IMR-90 (cell line): ENCODE measurements at regions not wholly inside any gene's neighbourhood (a gene's known extent, or its start where the extent isn't known, plus 50 kb on each side); places are given as distances from the start of the nearest gene placed in this dataset.

Experiments
- ATAC-seq: fragments of 200-7000 bp; cut with Tn5 transposase; 2 replicates; pipeline ENCODE4 v1.9.1; 2020; ENCODE audit warnings: low read depth, mild to moderate bottlenecking, moderate library complexity
- BruUV-seq: library from RNA; stranded (reverse); fragments of 400-500 nt; replicated peaks from 2 replicates; lab custom pipeline; 2021; lab: Mats Ljungman, UMichigan
- CTCF ChIA-PET: fragments of 300-600 bp; formaldehyde crosslinking; extraction: SDS; loops from one replicate; lab custom pipeline; 2021; ENCODE audit warnings: antibody characterized with exemption; lab: Yijun Ruan, JAX
- POLR2A ChIA-PET: fragments of 300-600 bp; sonication (Branson Sonifier 250); formaldehyde crosslinking; loops from one replicate; lab custom pipeline; 2022; ENCODE audit warnings: antibody characterized with exemption; ENCODE audit not compliant: unreplicated experiment; lab: Charles Lee
- DNase-seq: peaks from one replicate; pipeline ENCODE4 v3.0.0; 2013
- H2AFZ ChIP-seq: replicated peaks from 2 replicates; pipeline ENCODE3; 2013; ENCODE audit warnings: low read length, mild to moderate bottlenecking; ENCODE audit not compliant: poor library complexity
- H2AK5ac ChIP-seq: 2 replicates; pipeline ENCODE4 v1.6.1; 2013; ENCODE audit warnings: low read depth, low read length, inconsistent platforms
- H2AK9ac ChIP-seq: replicated peaks from 2 replicates; pipeline ENCODE3; 2013; ENCODE audit warnings: mild to moderate bottlenecking, low read depth, low read length, moderate library complexity; ENCODE audit not compliant: poor library complexity
- H2BK120ac ChIP-seq: 2 replicates; pipeline ENCODE4 v1.6.1; 2013; ENCODE audit warnings: low read depth, low read length, inconsistent platforms
- H2BK15ac ChIP-seq: 3 replicates; pipeline ENCODE4 v1.6.1; 2013; ENCODE audit warnings: low read depth, low read length, inconsistent platforms
- H2BK20ac ChIP-seq: 2 replicates; pipeline ENCODE4 v1.6.1; 2013; ENCODE audit warnings: low read depth, mild to moderate bottlenecking, inconsistent platforms, low read length, moderate library complexity
- H2BK5ac ChIP-seq: 2 replicates; pipeline ENCODE4 v1.6.1; 2013; ENCODE audit warnings: mild to moderate bottlenecking, low read depth, low read length, inconsistent platforms; ENCODE audit not compliant: poor library complexity, severe bottlenecking
- H3K14ac ChIP-seq: replicated peaks from 2 replicates; pipeline ENCODE4 v1.6.1; 2013; ENCODE audit warnings: low read depth, low read length, inconsistent platforms
- H3K18ac ChIP-seq: 2 replicates; pipeline ENCODE4 v1.6.1; 2013; ENCODE audit warnings: low read depth, low read length, control low read depth
- H3K23ac ChIP-seq: 2 replicates; pipeline ENCODE4 v1.6.1; 2013; ENCODE audit warnings: low read depth, low read length, inconsistent platforms
- H3K27ac ChIP-seq: 2 replicates; pipeline ENCODE4 v1.5.1; 2013; ENCODE audit warnings: mild to moderate bottlenecking, control low read depth, low read length; ENCODE audit not compliant: insufficient read depth
- H3K27me3 ChIP-seq: 2 replicates; pipeline ENCODE4 v1.6.1; 2013; ENCODE audit warnings: low read length; ENCODE audit not compliant: control insufficient read depth, insufficient read depth
- H3K36me3 ChIP-seq: 2 replicates; pipeline ENCODE4 v1.6.1; 2013; ENCODE audit warnings: low read length, mixed read lengths; ENCODE audit not compliant: control insufficient read depth, insufficient read depth
- H3K4ac ChIP-seq: 2 replicates; pipeline ENCODE4 v1.6.1; 2013; ENCODE audit warnings: low read depth, low read length, inconsistent platforms
- H3K4me1 ChIP-seq: 2 replicates; pipeline ENCODE4 v1.6.1; 2013; ENCODE audit warnings: low read length, mixed read lengths; ENCODE audit not compliant: control insufficient read depth, insufficient read depth
- H3K4me2 ChIP-seq: 2 replicates; pipeline ENCODE4 v1.6.1; 2013; ENCODE audit warnings: low read depth, mild to moderate bottlenecking, control low read depth, low read length, moderate library complexity
- H3K4me3 ChIP-seq: 2 replicates; pipeline ENCODE4 v1.5.1; 2013; ENCODE audit warnings: low read depth, mild to moderate bottlenecking, control low read depth, low read length, moderate library complexity; ENCODE audit not compliant: insufficient read depth
- H3K56ac ChIP-seq: 2 replicates; pipeline ENCODE4 v1.6.1; 2013; ENCODE audit warnings: low read length, inconsistent platforms; ENCODE audit not compliant: insufficient read depth; ENCODE audit errors: extremely low read depth
- H3K79me1 ChIP-seq, 2 experiments: 2 replicates each; pipeline ENCODE4 v1.6.1; 2013; ENCODE audit warnings: low read length in 2 of 2, inconsistent platforms in 1 of 2, low read depth in 1 of 2
- H3K9ac ChIP-seq: 2 replicates; pipeline ENCODE4 v1.6.1; 2013; ENCODE audit warnings: low read depth, low read length, control low read depth
- H3K9me1 ChIP-seq: 2 replicates; pipeline ENCODE4 v1.6.1; 2013; ENCODE audit warnings: low read length, inconsistent platforms; ENCODE audit not compliant: insufficient read depth
- H3K9me3 ChIP-seq: 2 replicates; pipeline ENCODE4 v1.6.1; 2013; ENCODE audit warnings: low read length; ENCODE audit not compliant: control insufficient read depth, insufficient read depth
- H4K20me1 ChIP-seq: 2 replicates; pipeline ENCODE4 v1.6.1; 2013; ENCODE audit warnings: low read length, inconsistent platforms; ENCODE audit not compliant: insufficient read depth
- H4K5ac ChIP-seq: 2 replicates; pipeline ENCODE4 v1.6.1; 2013; ENCODE audit warnings: mild to moderate bottlenecking, low read depth, low read length, control low read depth
- H4K8ac ChIP-seq, 2 experiments: 2 replicates each; pipeline ENCODE4 v1.6.1; 2013; ENCODE audit warnings: low read depth in 2 of 2, low read length in 2 of 2, control low read depth in 1 of 2, inconsistent platforms in 1 of 2
- H4K91ac ChIP-seq: 2 replicates; pipeline ENCODE4 v1.6.1; 2013; ENCODE audit warnings: low read depth, low read length, inconsistent platforms; ENCODE audit not compliant: insufficient read depth
- BHLHE40 ChIP-seq: fragments of 150-350 bp; IDR thresholded peaks from 2 replicates; pipeline ENCODE4 v1.6.1; 2016; ENCODE audit warnings: mild to moderate bottlenecking, low read depth, low read length
- CEBPB ChIP-seq: IDR thresholded peaks from 2 replicates; pipeline ENCODE4 v1.6.1; 2012; ENCODE audit warnings: low read depth, low read length, improper control_type of control experiment
- CHD1 ChIP-seq: IDR thresholded peaks from 2 replicates; pipeline ENCODE4 v1.6.1; 2012; ENCODE audit warnings: low read depth, low read length, improper control_type of control experiment
- CTCF ChIP-seq: conservative IDR thresholded peaks from 2 replicates; pipeline ENCODE4 v1.5.1; 2012; ENCODE audit warnings: mild to moderate bottlenecking, low read depth, low read length, improper control_type of control experiment
- ELK1 ChIP-seq: fragments of 150-350 bp; IDR thresholded peaks from 2 replicates; pipeline ENCODE4 v1.6.1; 2016; ENCODE audit warnings: low read depth, mild to moderate bottlenecking, low read length, moderate library complexity, borderline replicate concordance
- FOS ChIP-seq: fragments of 150-350 bp; IDR thresholded peaks from 2 replicates; pipeline ENCODE4 v1.6.1; 2016; ENCODE audit warnings: low read depth, low read length
- MAFK ChIP-seq: IDR thresholded peaks from 2 replicates; pipeline ENCODE4 v1.6.1; 2012; ENCODE audit warnings: low read depth, low read length, improper control_type of control experiment
- MAZ ChIP-seq: IDR thresholded peaks from 2 replicates; pipeline ENCODE4 v1.6.1; 2012; ENCODE audit warnings: low read depth, mild to moderate bottlenecking, low read length, improper control_type of control experiment, moderate library complexity, borderline replicate concordance
- MXI1 ChIP-seq: IDR thresholded peaks from 2 replicates; pipeline ENCODE4 v1.6.1; 2012; ENCODE audit warnings: low read depth, mild to moderate bottlenecking, low read length, moderate library complexity, borderline replicate concordance
- NFE2L2 ChIP-seq: fragments of 150-350 bp; IDR thresholded peaks from 2 replicates; pipeline ENCODE4 v1.6.1; 2016; ENCODE audit warnings: low read depth, mild to moderate bottlenecking, low read length
- POLR2A ChIP-seq: IDR thresholded peaks from 2 replicates; pipeline ENCODE4 v1.6.1; 2012; ENCODE audit warnings: mild to moderate bottlenecking, low read depth, low read length
- RAD21 ChIP-seq: IDR thresholded peaks from 2 replicates; pipeline ENCODE4 v1.6.1; 2012; ENCODE audit warnings: low read length, improper control_type of control experiment
- RCOR1 ChIP-seq: IDR thresholded peaks from 2 replicates; pipeline ENCODE4 v1.6.1; 2012; ENCODE audit warnings: mild to moderate bottlenecking, low read length, improper control_type of control experiment; ENCODE audit not compliant: insufficient replicate concordance
- RFX5 ChIP-seq: IDR thresholded peaks from 2 replicates; pipeline ENCODE4 v1.8.0; 2012; ENCODE audit warnings: low read depth, mild to moderate bottlenecking, low read length, moderate library complexity
- SMC3 ChIP-seq: fragments of 150-350 bp; IDR thresholded peaks from 2 replicates; pipeline ENCODE4 v1.6.1; 2016; ENCODE audit warnings: low read depth, mild to moderate bottlenecking, antibody characterized with exemption, low read length, moderate library complexity
- WGBS, 2 experiments: methylation state at CpG; one replicate each; pipeline versions ENCODE4 v1.1.5 to v1.1.7; 2013; ENCODE audit warnings: missing lambda C conversion rate in 2 of 2; ENCODE audit not compliant: insufficient read length in 1 of 2; ENCODE audit errors: extremely low coverage in 2 of 2; 5-methylcytosine and 5-hydroxymethylcytosine counted together
- dilution Hi-C: fragments of 300-500 bp; cut with HindIII; formaldehyde crosslinking; loops from one replicate; pipeline ENCODE4 v1.14.3; 2018; ENCODE audit warnings: low sequenced_read_pairs; ENCODE audit not compliant: unreplicated experiment
- in situ Hi-C: fragments of 300-500 bp; cut with MboI; formaldehyde crosslinking; loops from 3 replicates; pipeline ENCODE4 v1.14.3; 2019; ENCODE audit warnings: low sequenced_read_pairs, inconsistent platforms, mixed read lengths
- intact Hi-C: fragments of 100-400 bp; cut with micrococcal nuclease; formaldehyde crosslinking; loops from 2 replicates; pipeline ENCODE4 v1.10.0; 2022

- Histone ChIP-seq H3K4ac (no peak overlapping the region), H2AK5ac (no peak overlapping the region), H3K9me3 (no peaks in the 10 kb centered on the region), H3K27ac (no peak overlapping the region), H2AK9ac (no peak overlapping the region), H3K4me1 (no peaks in the 10 kb centered on the region), H3K4me3 (no peak overlapping the region), H3K18ac (no peak overlapping the region), H3K9ac (no peak overlapping the region), H3K4me2 (no peak overlapping the region), H3K9me1 (no peaks in the 10 kb centered on the region), H2BK120ac (no peak overlapping the region), H2BK15ac (no peak overlapping the region), H4K20me1 (no peaks in the 10 kb centered on the region), H3K36me3 (no peaks in the 10 kb centered on the region), H4K91ac (no peak overlapping the region), H3K27me3 (peaks cover 59% of the 10 kb centered on the region), H3K79me1 (no peaks in the 10 kb centered on the region), H2BK20ac (no peak overlapping the region), H3K23ac (no peak overlapping the region), H3K14ac (no peak overlapping the region), H4K8ac (no peak overlapping the region), H3K56ac (no peak overlapping the region), H2AFZ (no peak overlapping the region), H2BK5ac (no peak overlapping the region), H4K5ac (no peak overlapping the region)
- WGBS, 2 experiments: no CpG with 5 or more reads among the region's 5 CpGs
- in situ Hi-C loops (no loop called here), dilution Hi-C loops (no loop called here), intact Hi-C loops (no loop called here)
- TF ChIP-seq RAD21: no peak
- TF ChIP-seq FOS: no peak
- TF ChIP-seq SMC3: no peak
- TF ChIP-seq MAFK: no peak
- TF ChIP-seq CTCF: no peak
- no peak for TF ChIP-seq MAZ
- no peak for TF ChIP-seq RCOR1
- no peak for TF ChIP-seq BHLHE40
- no peak for TF ChIP-seq POLR2A
- TF ChIP-seq RFX5: no peak
- TF ChIP-seq ELK1: no peak
- no peak for TF ChIP-seq CHD1
- no peak for TF ChIP-seq MXI1
- TF ChIP-seq CEBPB: no peak
- TF ChIP-seq NFE2L2: no peak
- no TSS peak for BruUV-seq
- CTCF ChIA-PET: interaction anchor here (0.7 kb wide), 1 partner anchor 15 kb away, joined by 3 read pairs; no protein-coding TSS in a partner anchor
- DNase-seq (no peak), ATAC-seq (no peak)
- POLR2A ChIA-PET: no interaction called here
Measured at GRCh38 chr15:38623744-38624143, 59.1 kb upstream of the RASGRP1 start.
